ENCODE measurements at regions not wholly inside any gene's neighbourhood (a gene's known extent, or its start where the extent isn't known, plus 50 kb on each side); places are given as distances from the start of the nearest gene placed in this dataset.

DNA sequence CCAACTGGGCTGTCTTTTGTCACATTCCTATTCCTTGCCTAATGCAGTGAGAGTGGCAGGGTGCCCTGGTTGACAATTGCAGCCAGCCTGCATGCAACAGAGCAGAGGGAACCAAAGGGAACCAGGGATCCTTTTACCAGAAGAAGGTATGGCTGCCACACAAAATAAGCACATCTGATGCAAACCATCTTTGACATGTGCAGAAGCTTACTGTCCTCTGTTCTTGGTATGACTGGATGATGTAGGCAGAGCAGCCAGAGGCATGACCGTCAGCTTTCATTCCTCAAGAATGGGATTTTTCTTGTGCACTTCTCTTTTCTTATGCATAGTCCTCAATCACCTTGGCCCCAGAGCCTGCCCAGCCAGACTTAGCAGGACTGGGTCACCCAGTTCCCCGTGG lies 116.1 kb downstream of the UQCRFS1 start:
- DNase-seq (ENCODE audit: low read depth in 2 of 2), result no peak

GRCh38 chr19:29093553-29093908 lies 119.4 kb downstream of the UQCRFS1 start:
- DNase-seq (ENCODE audit: low read depth in 2 of 2), result no peak

GRCh38 chr19:29092712-29093552 lies 120.0 kb downstream of the UQCRFS1 start:
- DNase-seq (ENCODE audit: low read depth in 2 of 2), result no peak

GRCh38 chr19:29090783-29091526 lies 122.0 kb downstream of the UQCRFS1 start:
- no peak for DNase-seq (ENCODE audit: low read depth in 2 of 2)

DNA sequence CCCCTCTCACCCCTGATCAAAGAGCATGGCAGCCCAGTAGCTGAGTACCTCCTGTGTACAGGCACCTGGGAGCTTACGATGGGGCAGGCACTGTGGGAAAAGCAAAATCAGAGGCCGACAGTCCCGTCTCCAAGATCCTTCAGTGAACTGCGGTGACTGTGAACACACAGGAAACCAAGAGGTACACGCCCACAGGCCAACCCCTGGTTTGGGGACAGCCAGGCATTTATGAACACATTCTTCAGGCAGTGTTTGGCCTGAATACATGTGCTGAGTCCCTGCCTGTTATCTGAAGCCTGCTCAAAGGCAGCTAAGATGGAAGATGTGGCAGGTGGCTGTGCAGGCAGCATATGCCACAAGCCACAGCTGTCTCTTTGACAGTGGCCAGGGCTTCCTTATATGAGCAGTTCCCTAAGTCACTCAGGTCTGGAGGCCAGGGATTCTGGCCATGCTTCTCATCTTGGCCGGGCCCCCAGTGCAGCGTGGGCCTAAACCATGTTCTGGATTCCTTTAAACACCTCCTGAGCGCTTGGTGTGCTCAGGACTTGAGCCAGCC lies 123.6 kb downstream of the UQCRFS1 start:
- no peak for DNase-seq (ENCODE audit: low read depth in 2 of 2)

DNA sequence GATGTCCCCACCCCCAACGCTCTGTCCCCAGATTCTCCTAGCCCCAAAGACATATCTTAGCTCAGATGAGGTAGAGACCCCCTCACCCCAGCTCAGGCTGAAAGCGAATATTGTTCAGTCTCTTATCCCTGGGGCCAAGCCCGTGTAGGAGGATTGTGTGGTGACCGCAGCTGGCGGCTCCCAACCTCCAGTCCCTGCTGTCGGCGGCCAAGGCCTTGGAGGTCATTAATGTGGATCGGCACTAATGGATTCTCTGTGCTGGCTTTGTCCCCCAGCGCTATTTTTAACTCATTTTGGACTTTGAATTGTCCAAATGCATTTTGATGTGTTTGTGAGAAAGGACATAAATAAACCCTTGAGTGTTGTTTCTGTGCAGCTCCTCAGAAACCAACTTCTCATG lies 124.2 kb downstream of the UQCRFS1 start:
- no peak for DNase-seq (ENCODE audit: low read depth in 2 of 2)

GRCh38 chr19:29086646-29087045 lies 126.3 kb downstream of the UQCRFS1 start:
- no peak for DNase-seq (ENCODE audit: low read depth in 2 of 2)

DNA sequence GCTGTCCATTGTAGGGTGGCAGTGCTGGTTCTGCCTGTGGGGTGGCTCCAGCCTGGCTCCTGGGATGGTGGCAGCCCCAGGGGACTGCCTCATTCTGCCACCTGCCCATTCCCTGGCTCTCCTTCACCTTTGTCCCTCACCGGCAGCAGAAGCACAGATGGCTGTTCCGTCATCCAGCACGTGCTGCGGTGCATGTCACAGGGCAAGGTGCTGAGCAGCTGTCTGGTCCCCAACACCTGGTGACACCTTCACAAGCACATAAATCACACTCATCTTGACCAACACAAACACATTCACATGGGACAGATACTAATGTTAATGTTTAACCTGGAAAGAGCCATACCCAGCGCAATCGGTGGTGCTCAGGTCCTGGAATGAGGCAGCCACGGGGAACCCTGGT lies 126.8 kb downstream of the UQCRFS1 start:
- no peak for DNase-seq (ENCODE audit: low read depth in 2 of 2)

GRCh38 chr19:29085630-29086029 lies 127.3 kb downstream of the UQCRFS1 start:
- DNase-seq (ENCODE audit: low read depth in 2 of 2), result no peak

GRCh38 chr19:29085206-29085605 lies 127.7 kb downstream of the UQCRFS1 start:
- DNase-seq (ENCODE audit: low read depth in 2 of 2), result no peak

DNA sequence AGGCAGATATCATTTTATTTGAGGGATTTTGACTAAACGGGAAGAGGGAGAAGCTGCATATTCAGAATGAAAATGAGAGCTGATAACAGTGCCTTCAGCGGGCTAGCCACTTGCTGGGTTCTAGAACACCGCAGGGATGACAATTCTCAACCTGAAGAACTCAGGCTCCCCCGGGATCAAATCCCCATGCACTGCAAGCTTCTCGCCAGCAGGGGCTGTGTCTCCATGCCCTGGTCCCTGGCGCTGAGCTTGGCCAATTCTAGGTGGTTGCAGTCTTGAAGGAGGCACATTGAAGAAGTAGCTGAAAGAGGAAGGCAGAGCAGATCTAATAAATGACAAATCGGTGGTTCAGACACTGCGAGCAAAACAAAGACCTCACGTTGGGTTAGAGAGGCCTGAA lies 128.7 kb downstream of the UQCRFS1 start:
- DNase-seq (ENCODE audit: low read depth in 2 of 2), result no peak

DNA sequence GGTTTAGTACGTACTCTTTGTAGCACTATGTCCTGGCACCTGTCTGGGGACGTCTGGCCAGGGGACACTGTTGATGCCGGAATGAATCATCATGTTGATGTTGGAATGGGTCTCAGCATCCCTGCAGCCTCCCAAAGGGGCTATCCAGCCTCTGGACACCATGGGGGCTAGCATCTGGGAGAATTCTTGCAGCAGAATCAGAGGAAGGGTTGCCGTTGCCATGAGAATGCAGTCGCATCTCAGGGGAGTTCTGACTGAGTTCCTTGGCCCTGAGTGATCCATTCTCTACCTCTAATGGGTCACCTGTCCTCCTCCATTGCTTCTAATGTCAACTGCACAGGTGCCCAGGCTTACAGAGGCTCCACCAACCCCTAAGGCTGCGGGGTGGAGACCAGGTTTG lies 129.1 kb downstream of the UQCRFS1 start:
- no peak for DNase-seq (ENCODE audit: low read depth in 2 of 2)

DNA sequence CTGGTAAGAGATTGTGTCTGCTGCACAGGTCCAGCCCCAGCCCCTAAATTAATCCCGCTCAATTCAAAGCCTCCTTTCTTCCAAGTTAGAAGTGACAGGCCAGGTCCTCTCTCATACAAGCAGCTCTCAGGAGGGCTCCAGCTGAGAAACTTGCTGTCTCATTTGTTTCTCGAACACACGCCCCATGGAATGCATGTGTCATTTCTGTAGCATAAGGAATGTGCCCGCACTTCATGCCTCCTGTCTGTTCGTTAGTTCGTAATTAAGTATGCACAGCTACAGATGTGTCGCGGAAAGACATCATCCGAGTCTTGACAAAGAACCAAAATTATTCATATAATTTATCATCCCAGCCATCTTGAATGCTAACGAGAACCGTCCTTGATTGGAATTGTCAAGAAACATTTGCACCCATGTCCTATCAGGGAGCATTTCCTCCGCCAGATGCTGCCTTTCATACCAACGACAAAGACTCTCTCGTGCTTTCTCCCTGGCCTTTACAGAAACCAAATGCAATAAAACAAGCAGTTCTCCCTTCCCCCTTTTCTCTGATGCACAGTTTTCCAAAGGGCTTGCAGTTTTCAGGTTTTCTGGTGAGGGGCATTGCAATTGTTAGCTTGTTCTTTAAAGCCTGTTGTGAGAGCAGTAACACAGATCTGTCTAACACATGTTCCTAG lies 133.5 kb downstream of the UQCRFS1 start:
- DNase-seq (ENCODE audit: low read depth in 2 of 2), result no peak

GRCh38 chr19:29076963-29077362 lies 136.0 kb downstream of the UQCRFS1 start:
- no peak for DNase-seq (ENCODE audit: low read depth in 2 of 2)

- no peak for DNase-seq (ENCODE audit: low read depth in 2 of 2)
Measured at GRCh38 chr19:29076161-29076560, 136.8 kb downstream of the UQCRFS1 start.

- no peak for DNase-seq (ENCODE audit: low read depth in 2 of 2)
Measured at GRCh38 chr19:29075149-29075548, 137.8 kb downstream of the UQCRFS1 start.

DNA sequence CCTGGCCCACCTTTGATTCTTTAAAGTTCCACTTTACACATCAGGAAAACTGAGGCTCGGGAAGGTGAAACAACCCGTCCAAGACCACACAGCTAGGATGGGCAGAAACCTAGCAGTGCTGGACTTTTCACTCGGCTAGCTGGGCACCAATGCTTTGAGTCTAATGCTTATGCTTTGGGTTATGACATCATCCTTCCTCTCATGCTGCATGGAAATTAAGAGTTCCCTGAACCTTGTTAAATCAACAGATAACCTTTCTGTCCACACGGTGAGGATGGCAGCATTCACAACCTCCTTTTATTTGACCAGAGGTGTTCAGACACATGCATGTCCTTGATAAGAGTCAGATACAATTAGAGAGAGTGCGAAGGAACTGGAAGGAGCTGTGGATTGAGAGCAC lies 138.4 kb downstream of the UQCRFS1 start:
- no peak for DNase-seq (ENCODE audit: low read depth in 2 of 2)

DNA sequence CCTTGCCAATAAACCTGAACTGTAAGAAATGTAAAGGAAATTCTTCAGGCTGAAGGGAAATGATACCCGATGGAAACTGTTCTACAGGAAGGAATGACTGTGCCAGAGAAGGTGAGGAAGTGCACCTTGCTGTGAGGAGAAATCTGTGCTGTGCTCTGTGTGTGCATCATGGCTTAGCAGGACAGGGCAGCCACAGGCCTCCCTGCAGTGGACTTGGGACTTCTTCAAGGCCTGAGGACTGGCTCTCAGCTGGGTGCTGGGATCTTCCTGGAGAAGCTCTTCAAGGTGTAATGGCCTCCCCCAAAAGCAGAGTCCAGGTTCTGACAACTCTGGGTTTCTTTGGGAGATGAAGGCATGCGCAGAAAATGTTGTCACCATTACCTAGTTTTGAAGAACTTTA lies 145.1 kb downstream of the UQCRFS1 start:
- no peak for DNase-seq (ENCODE audit: low read depth in 2 of 2)

DNA sequence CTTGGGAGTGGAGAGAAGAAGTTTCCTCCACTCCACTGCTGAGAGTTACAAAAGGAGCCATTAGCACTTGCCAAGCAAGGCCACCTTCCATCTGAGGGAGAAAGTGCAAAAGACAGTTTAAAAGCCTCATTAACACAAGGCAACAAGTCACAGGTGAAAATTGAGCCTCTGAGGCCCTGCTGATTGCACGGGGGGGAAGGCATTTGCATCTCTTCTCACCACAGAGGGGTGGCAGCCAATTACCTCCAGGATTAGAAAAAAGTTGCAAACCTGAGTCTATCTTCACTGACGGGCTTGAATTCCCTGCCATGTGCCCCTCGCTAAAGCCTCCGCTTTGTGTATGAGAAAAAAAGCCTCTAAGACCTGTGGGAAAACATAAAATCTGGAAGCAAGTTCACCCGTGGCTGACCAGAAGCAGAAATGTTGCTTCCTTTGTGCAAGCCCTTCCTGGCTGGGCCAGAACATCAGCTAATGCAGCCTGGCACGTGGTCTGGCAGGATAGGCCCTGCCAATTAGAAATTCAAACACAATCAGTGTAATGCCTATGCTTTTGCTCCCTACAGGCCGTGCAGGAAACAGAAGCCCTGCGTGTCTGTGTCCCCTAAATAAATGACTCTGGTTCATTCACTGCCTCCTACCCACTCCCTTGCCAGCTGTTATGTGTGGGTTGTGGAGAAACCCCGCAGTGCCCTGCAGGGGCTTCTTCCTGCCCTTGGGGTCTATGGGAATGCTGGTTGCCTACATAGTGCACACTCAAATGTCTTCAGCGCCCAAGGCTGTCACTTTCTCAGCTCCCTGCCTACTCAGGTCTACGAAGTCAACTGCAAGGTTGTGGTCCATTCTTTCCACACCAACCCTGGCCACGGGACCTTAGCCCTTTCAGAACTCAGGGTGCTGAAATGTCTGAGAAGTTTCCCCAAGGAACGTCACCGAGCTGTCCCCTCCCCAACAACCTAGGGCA lies 150.2 kb downstream of the UQCRFS1 start:
- DNase-seq (ENCODE audit: low read depth in 2 of 2), result no peak

DNA sequence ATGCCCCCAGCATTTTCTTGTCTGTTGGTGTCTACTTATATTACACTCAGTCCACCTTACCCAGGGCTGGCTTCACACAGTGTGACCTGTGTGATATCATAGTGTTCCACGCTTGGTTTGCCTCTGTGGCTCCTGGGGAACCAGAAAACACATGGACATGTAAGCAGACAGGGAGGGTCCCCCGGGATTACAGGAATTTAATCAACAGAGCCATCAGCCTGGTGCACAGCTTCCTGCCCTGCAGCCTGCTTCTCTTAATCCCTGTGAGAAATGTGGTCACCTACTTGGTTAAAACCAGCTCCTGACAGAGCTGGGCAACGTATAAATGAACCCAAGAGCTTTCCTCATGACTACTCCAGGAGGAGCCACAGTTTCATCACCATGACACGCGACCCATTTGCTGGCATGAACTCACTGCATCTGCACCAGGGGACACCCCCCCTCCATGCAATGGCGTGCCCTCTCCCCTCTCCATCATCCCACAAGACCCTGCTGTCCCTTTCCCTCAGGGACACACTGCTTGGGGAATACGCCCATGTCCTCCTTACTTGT lies 152.1 kb downstream of the UQCRFS1 start:
- DNase-seq (ENCODE audit: low read depth in 2 of 2), result no peak

- DNase-seq (ENCODE audit: low read depth in 2 of 2), result no peak
Measured at GRCh38 chr19:29056535-29056934, 156.4 kb downstream of the UQCRFS1 start.

Measured in stimulated activated CD4-positive, alpha-beta T cell treated with anti-CD3 and anti-CD28 coated beads, Interleukin-1b, Interleukin-23, amount 100 ng/mL, for 4 hours (primary cell).